A549 (cell line): ENCODE measurements at regions not wholly inside any gene's neighbourhood (a gene's known extent, or its start where the extent isn't known, plus 50 kb on each side); places are given as distances from the start of the nearest gene placed in this dataset.
"Not testable (repeated sequence)": the region's sequence is repeated elsewhere in the genome, so short reads cannot be mapped to it uniquely, and the experiment has no call there.

Experiments used
- ATAC-seq, 2 experiments: fragments of 200-7000 bp in 1 of 2; fragments of >200 bp in 1 of 2; cut with Nextera tagmentation in 1 of 2; cut with Tn5 transposase in 1 of 2; 3 replicates each; pipeline versions ENCODE4 v1.8.0 to v1.9.1; 2018 to 2020; ENCODE audit warnings: mild to moderate bottlenecking in 1 of 2, moderate library complexity in 1 of 2
- CTCF ChIA-PET: fragments of 300-600 bp; sonication (Branson Sonifier 250); formaldehyde crosslinking; extraction: SDS; loops from one replicate; lab custom pipeline; 2021; ENCODE audit warnings: antibody characterized with exemption, inconsistent platforms; lab: Yijun Ruan, JAX
- POLR2A ChIA-PET: fragments of 350-600 bp; formaldehyde crosslinking; extraction: SDS; loops from one replicate; lab custom pipeline; 2021; ENCODE audit warnings: antibody characterized with exemption, inconsistent platforms; lab: Yijun Ruan, JAX
- DNase-seq, 2 experiments: peaks; one replicate each; pipeline versions ENCODE4 v3.0.0 to v3.0.0-alpha.2; 2011 to 2016; ENCODE audit warnings: low read depth in 1 of 2, low spot score in 1 of 2
- FAIRE-seq: peaks from 2 replicates; lab custom pipeline; 2011; peaks lifted over from hg19 to GRCh38; lab: Jason Lieb, UNC
- H3K27ac ChIP-seq, 2 experiments: fragments of >200 bp; sonication (Bioruptor Twin); formaldehyde crosslinking; 3 replicates each; pipeline ENCODE4 v1.5.1; 2016 to 2017
- H3K4me1 ChIP-seq: fragments of >200 bp; sonication (Bioruptor Twin); formaldehyde crosslinking; 3 replicates; pipeline ENCODE4 v1.6.1; 2016
- H3K4me2 ChIP-seq: fragments of >200 bp; sonication (Bioruptor Twin); formaldehyde crosslinking; 3 replicates; pipeline ENCODE4 v1.6.1; 2016
- H3K4me3 ChIP-seq: fragments of >200 bp; sonication (Bioruptor Twin); formaldehyde crosslinking; 3 replicates; pipeline ENCODE4 v1.5.1; 2016
- H3K9me3 ChIP-seq: fragments of >200 bp; sonication (Bioruptor Twin); formaldehyde crosslinking; 3 replicates; pipeline ENCODE4 v1.6.1; 2016
- CHD2 ChIP-seq: fragments of 150-350 bp; IDR thresholded peaks from 2 replicates; pipeline ENCODE4 v1.6.1; 2014; ENCODE audit warnings: low read length; ENCODE audit not compliant: partially characterized antibody
- EHF ChIP-seq: fragments of 250-450 bp; sonication (Bioruptor Pico); IDR thresholded peaks from 2 replicates; pipeline ENCODE4 v1.5.0; 2020; ENCODE audit warnings: mild to moderate bottlenecking
- EHMT2 ChIP-seq: fragments of 200-600 bp; sonication (generic); IDR thresholded peaks from 2 replicates; pipeline ENCODE4 v1.6.1; 2016; ENCODE audit warnings: antibody characterized with exemption, low read depth, mild to moderate bottlenecking, moderate library complexity
- EP300 ChIP-seq, 2 experiments: fragments of >200 bp; sonication (Bioruptor Twin); formaldehyde crosslinking; IDR thresholded peaks; 2 replicates in 1 of 2; 3 replicates in 1 of 2; pipeline ENCODE4 v1.6.1; 2016 to 2017
- JUN ChIP-seq, 2 experiments: fragments of >200 bp; sonication (Bioruptor Twin); formaldehyde crosslinking; IDR thresholded peaks; 2 replicates in 1 of 2; 3 replicates in 1 of 2; pipeline ENCODE4 v1.6.1; 2016 to 2017
- KDM5A ChIP-seq: fragments of 200-600 bp; sonication (generic); IDR thresholded peaks from 2 replicates; pipeline ENCODE4 v1.6.1; 2016; ENCODE audit warnings: antibody characterized with exemption, mild to moderate bottlenecking
- MAFK ChIP-seq: fragments of 450-650 bp; IDR thresholded peaks from 2 replicates; pipeline ENCODE4 v1.6.1; 2014; ENCODE audit not compliant: partially characterized antibody
- MAZ ChIP-seq: fragments of 150-350 bp; IDR thresholded peaks from 2 replicates; pipeline ENCODE4 v1.6.1; 2014; ENCODE audit warnings: antibody characterized with exemption, low read depth, low read length, borderline replicate concordance
- MYC ChIP-seq: IDR thresholded peaks from 2 replicates; pipeline ENCODE4 v1.6.1; 2012; ENCODE audit warnings: mild to moderate bottlenecking, inconsistent platforms, low read length, improper control_type of control experiment, borderline replicate concordance
- NFE2L2 ChIP-seq: fragments of 150-350 bp; conservative IDR thresholded peaks from 2 replicates; pipeline ENCODE4 v1.6.1; 2014; ENCODE audit warnings: low read length
- POLR2A ChIP-seq: IDR thresholded peaks from 2 replicates; pipeline ENCODE4 v1.6.1; 2012; ENCODE audit warnings: mild to moderate bottlenecking, low read length
- POLR2AphosphoS2 ChIP-seq: conservative IDR thresholded peaks from 2 replicates; pipeline ENCODE4 v1.6.1; 2012; ENCODE audit warnings: low read length, improper control_type of control experiment, inconsistent platforms
- RCOR1 ChIP-seq: fragments of 150-350 bp; IDR thresholded peaks from 2 replicates; pipeline ENCODE4 v1.6.1; 2014; ENCODE audit warnings: antibody characterized with exemption, low read length, low read depth
- RNF2 ChIP-seq: fragments of 200-600 bp; sonication (generic); IDR thresholded peaks from 2 replicates; pipeline ENCODE4 v1.6.1; 2016; ENCODE audit warnings: low read depth, mild to moderate bottlenecking, antibody characterized with exemption, moderate library complexity, borderline replicate concordance
- ZNF302 ChIP-seq: fragments of 250-450 bp; sonication (Bioruptor Pico); IDR thresholded peaks from 2 replicates; pipeline ENCODE4 v1.9.0; 2021; ENCODE audit warnings: inconsistent platforms, mild to moderate bottlenecking, moderate library complexity
- WGBS: methylation state at CpG from one replicate; pipeline ENCODE4 v1.1.6; 2017; ENCODE audit errors: missing lambda C conversion rate; 5-methylcytosine and 5-hydroxymethylcytosine counted together
- TF ChIP-seq, protein P1 (sequence below): IDR thresholded peaks from 2 replicates; pipeline ENCODE4 v1.6.1; 2012
- TF ChIP-seq, protein P2 (sequence below): fragments of >200 bp; sonication (Bioruptor Twin); formaldehyde crosslinking; IDR thresholded peaks from 3 replicates; pipeline ENCODE4 v1.5.1; 2016
- TF ChIP-seq, protein P3 (sequence below): fragments of 150-350 bp; IDR thresholded peaks from 2 replicates; pipeline ENCODE4 v1.6.1; 2014; ENCODE audit warnings: low read depth, mild to moderate bottlenecking, low read length
- TF ChIP-seq, protein P4 (sequence below): fragments of 250-450 bp; sonication (Bioruptor Pico); IDR thresholded peaks from 2 replicates; pipeline ENCODE4 v1.5.0; 2020; ENCODE audit warnings: low read depth, mild to moderate bottlenecking, moderate library complexity

DNA sequence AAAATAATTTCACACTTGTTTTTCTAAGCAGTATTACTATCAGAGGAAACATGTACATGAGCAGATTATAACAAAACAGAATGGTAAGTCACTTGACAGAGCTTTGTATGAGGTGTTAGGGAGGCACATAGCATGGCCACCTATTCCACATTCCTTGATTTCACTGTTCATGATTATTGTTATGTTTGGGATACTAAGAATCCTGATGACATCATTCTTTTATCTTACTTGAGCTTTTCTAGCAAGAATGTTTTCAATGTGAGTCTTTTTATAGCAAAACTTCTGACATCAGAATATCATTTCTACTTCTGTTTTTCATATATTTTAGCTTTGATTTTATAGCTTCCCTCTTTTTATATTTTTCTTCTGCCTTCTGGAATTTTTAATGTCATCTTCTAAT is 208.2 kb downstream of the DMRTA1 start:
- TF ChIP-seq EHMT2 (no peak), ZNF302 (no peak), EP300 (IDR thresholded peaks at IDR 0.05) (no peak), RCOR1 (no peak), EHF (CRISPR knock-in tag) (no peak), POLR2AphosphoS2 (no peak), CHD2 (no peak), NFE2L2 (no peak), MAFK (no peak), MAZ (no peak)
- TF ChIP-seq, protein P1, sequence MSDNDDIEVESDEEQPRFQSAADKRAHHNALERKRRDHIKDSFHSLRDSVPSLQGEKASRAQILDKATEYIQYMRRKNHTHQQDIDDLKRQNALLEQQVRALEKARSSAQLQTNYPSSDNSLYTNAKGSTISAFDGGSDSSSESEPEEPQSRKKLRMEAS: no peak
- TF ChIP-seq, protein P2, sequence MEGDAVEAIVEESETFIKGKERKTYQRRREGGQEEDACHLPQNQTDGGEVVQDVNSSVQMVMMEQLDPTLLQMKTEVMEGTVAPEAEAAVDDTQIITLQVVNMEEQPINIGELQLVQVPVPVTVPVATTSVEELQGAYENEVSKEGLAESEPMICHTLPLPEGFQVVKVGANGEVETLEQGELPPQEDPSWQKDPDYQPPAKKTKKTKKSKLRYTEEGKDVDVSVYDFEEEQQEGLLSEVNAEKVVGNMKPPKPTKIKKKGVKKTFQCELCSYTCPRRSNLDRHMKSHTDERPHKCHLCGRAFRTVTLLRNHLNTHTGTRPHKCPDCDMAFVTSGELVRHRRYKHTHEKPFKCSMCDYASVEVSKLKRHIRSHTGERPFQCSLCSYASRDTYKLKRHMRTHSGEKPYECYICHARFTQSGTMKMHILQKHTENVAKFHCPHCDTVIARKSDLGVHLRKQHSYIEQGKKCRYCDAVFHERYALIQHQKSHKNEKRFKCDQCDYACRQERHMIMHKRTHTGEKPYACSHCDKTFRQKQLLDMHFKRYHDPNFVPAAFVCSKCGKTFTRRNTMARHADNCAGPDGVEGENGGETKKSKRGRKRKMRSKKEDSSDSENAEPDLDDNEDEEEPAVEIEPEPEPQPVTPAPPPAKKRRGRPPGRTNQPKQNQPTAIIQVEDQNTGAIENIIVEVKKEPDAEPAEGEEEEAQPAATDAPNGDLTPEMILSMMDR: no peak
- TF ChIP-seq, protein P3, sequence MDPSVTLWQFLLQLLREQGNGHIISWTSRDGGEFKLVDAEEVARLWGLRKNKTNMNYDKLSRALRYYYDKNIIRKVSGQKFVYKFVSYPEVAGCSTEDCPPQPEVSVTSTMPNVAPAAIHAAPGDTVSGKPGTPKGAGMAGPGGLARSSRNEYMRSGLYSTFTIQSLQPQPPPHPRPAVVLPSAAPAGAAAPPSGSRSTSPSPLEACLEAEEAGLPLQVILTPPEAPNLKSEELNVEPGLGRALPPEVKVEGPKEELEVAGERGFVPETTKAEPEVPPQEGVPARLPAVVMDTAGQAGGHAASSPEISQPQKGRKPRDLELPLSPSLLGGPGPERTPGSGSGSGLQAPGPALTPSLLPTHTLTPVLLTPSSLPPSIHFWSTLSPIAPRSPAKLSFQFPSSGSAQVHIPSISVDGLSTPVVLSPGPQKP: no peak
- TF ChIP-seq, all 56 proteins: peak for 0
- FAIRE-seq: no peak
- CTCF ChIA-PET: no interaction called here

DNA sequence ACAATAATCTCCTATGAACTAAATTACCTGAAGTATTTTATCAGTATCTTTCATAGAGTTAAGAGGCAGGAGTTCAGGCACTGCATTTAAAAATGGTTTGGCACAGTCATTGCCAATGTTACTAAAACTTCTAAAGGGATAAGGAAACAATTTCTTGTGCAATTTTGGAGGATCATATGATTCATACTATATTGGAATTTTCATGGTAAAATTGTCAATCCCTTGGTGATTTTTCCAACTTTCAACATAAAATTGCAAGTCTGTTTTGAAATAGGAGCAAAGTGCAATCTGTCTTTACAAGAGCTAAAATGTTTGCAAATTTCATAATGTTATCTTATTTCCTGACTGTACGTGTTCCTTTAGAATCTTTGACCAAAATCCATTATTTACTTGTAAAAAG is 211.1 kb downstream of the DMRTA1 start:
- Histone ChIP-seq H3K27ac (no peak overlapping the region), H3K4me3 (no peak overlapping the region), H3K4me1 (no peaks in the 10 kb centered on the region), H3K4me2 (no peak overlapping the region), H3K9me3 (no peaks in the 10 kb centered on the region)
- CTCF ChIA-PET: no interaction called here
- no peak for DNase-seq
- POLR2A ChIA-PET: no interaction called here
- 9% methylated on average over 1 of the region's 1 CpG for WGBS
- no peak for ATAC-seq
- TF ChIP-seq RNF2 (no peak), POLR2AphosphoS2 (no peak), MAFK (no peak), MYC (no peak), JUN (IDR thresholded peaks at IDR 0.05) (no peak), KDM5A (no peak), POLR2A (no peak)
- TF ChIP-seq, protein P4, sequence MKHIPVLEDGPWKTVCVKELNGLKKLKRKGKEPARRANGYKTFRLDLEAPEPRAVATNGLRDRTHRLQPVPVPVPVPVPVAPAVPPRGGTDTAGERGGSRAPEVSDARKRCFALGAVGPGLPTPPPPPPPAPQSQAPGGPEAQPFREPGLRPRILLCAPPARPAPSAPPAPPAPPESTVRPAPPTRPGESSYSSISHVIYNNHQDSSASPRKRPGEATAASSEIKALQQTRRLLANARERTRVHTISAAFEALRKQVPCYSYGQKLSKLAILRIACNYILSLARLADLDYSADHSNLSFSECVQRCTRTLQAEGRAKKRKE (CRISPR knock-in tag): no peak
- no peak for FAIRE-seq

More for the DNA sequence above, 208.2 kb downstream of the DMRTA1 start:
- no peak overlapping the region for H3K4me2 ChIP-seq
- H3K4me1 ChIP-seq: no peaks in the 10 kb centered on the region
- no peak for DNase-seq
- H3K4me3 ChIP-seq: no peak overlapping the region
- no peak for ATAC-seq
- H3K9me3 ChIP-seq: no peaks in the 10 kb centered on the region
- no peak overlapping the region for H3K27ac ChIP-seq
- POLR2A ChIA-PET: no interaction called here

DNA sequence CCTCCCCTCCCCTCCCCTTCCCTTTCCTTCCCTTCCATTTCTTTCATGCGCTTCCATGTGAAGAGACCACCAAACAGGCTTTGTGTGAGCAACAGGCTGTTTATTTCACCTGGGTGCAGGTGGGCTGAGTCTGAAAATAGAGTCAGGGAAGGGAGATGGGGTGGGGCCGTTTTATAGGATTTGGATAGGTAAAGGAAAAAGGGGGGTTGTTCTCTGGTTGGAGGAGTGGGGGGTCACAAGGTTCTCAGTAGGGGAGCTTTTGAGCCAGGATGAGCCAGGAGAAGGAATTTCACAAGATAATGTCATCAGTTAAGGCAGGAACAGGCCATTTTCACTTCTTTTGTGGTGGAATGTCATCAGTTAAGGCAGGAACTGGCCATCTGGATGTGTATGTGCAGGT is 211.9 kb downstream of the DMRTA1 start:
- H3K4me1 ChIP-seq, ATAC-seq, DNase-seq, POLR2A ChIA-PET, H3K4me3 ChIP-seq, H3K27ac ChIP-seq, FAIRE-seq, H3K9me3 ChIP-seq, CTCF ChIA-PET, H3K4me2 ChIP-seq: not testable (repeated sequence)
- WGBS: 46% methylated on average over 2 of the region's 2 CpGs
